ENCODE measurements at regions not wholly inside any gene's neighbourhood (a gene's known extent, or its start where the extent isn't known, plus 50 kb on each side); places are given as distances from the start of the nearest gene placed in this dataset.

DNA sequence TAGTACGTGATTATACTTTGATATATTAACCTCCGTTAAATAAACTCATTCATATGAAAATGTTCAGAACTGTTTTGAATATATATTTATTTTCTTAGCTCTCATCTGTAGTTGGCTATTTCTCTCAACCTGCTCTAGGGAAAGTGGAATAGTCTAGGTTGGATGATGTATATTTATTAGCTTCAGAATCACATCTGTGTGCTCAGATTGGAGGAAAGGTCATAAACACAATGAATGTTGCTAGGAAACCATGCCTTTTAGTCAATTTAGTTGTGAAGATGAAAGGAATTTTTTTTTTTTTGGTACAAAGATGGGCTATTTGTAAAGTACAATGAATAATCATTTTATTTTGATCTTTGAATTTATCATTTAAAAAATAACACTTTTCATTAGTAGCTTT is 439.1 kb downstream of the FOXG1 start:
- DNase-seq, result no peak
- Histone ChIP-seq H3K4me3 (no peak overlapping the region), H3K27me3 (no peaks in the 10 kb centered on the region), H3K9me3 (no peaks in the 10 kb centered on the region), H3K36me3 (no peaks in the 10 kb centered on the region)

- no peaks in the 10 kb centered on the region for H3K9me3 ChIP-seq
- H3K36me3 ChIP-seq, result no peaks in the 10 kb centered on the region
- no peak for DNase-seq
- no peaks in the 10 kb centered on the region for H3K27me3 ChIP-seq
- no peak overlapping the region for H3K4me3 ChIP-seq
Measured at GRCh38 chr14:29215853-29216252, 449.3 kb downstream of the FOXG1 start.

- no peak for DNase-seq
- H3K9me3 ChIP-seq, result no peaks in the 10 kb centered on the region
- no peaks in the 10 kb centered on the region for H3K27me3 ChIP-seq
- no peaks in the 10 kb centered on the region for H3K36me3 ChIP-seq
- H3K4me3 ChIP-seq, result no peak overlapping the region
Measured at GRCh38 chr14:29216268-29217232, 450.0 kb downstream of the FOXG1 start.

DNA sequence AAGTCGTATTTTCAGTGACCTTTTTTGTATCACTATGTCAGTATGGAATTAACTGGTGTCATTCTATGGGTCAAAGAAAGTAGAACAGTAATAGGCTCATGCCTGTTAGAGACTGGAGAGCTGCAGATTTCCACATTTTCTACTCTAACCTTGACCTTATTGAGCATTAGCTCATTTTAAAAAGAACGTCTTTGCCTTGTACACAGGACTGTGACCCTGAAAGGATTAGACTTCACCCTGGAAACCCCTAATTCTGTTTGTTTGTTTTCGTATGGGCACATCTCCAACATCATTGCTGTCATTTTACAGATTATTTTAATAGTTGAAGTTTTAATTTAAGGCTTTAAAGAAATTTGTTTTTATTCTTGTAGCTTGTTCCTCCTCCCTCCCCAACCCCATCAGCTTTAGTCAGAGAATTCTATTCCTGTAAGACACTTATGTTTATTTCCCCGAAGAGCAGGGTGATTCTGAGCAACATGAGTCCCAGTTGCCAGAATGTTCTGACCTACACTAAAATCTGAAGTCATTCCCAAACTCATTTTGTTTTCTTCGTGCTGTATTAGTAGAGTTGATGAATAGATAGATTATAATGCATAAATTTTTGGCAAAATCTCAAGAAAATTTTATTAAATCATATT is 451.3 kb downstream of the FOXG1 start:
- Histone ChIP-seq H3K4me3 (no peak overlapping the region), H3K27me3 (no peaks in the 10 kb centered on the region), H3K36me3 (no peaks in the 10 kb centered on the region), H3K9me3 (no peaks in the 10 kb centered on the region)
- DNase-seq, result no peak

- no peak for DNase-seq
- Histone ChIP-seq H3K4me3 (no peak overlapping the region), H3K36me3 (no peaks in the 10 kb centered on the region), H3K9me3 (no peaks in the 10 kb centered on the region), H3K27me3 (no peaks in the 10 kb centered on the region)
Measured at GRCh38 chr14:29220072-29220471, 453.5 kb downstream of the FOXG1 start.

DNA sequence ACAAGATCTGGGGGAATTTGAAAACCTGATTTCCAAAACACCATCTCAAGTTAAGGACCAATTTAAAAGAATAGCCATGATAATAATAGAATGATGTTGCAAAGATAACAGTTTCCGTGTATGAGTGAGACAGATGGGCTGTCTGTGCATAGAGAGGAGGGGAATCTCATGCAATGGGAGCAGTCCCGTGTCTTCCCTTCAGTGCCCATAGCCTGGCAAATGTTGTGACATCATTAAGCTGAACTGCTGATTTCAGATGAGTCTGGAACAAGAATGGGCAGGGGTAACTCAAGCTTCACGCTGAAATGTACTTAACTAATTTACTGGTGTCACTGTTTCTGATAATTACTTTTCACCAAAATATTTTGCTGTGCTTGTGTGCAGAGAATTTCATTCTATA is 454.0 kb downstream of the FOXG1 start:
- DNase-seq, result no peak
- Histone ChIP-seq H3K27me3 (no peaks in the 10 kb centered on the region), H3K36me3 (no peaks in the 10 kb centered on the region), H3K4me3 (no peak overlapping the region), H3K9me3 (no peaks in the 10 kb centered on the region)

GRCh38 chr14:29222006-29222405 is 455.4 kb downstream of the FOXG1 start:
- Histone ChIP-seq H3K36me3 (no peaks in the 10 kb centered on the region), H3K27me3 (no peaks in the 10 kb centered on the region), H3K9me3 (no peaks in the 10 kb centered on the region), H3K4me3 (no peak overlapping the region)
- no peak for DNase-seq

- Histone ChIP-seq H3K36me3 (no peaks in the 10 kb centered on the region), H3K27me3 (no peaks in the 10 kb centered on the region), H3K9me3 (no peaks in the 10 kb centered on the region), H3K4me3 (no peak overlapping the region)
- DNase-seq, result peak; percentile 27
Measured at GRCh38 chr14:29222671-29223268, 456.2 kb downstream of the FOXG1 start.

DNA sequence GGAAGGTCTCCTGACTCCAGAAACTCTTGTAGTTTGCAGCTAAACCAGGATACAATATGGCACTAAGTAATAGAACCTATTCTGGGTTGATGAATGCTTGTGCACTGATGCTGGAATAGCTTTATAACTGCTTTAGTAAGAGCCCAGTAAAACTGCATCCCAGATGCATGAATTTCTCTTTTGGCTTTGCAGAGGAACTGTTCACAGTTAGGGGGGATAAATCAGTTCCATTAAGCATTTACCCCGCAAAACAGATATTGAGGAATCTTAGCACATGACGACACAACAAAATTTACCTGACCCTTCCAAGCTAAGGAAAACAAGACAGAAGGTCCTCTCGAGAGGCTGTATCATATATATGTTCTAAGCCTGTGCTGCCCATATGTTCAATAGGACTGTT is 457.4 kb downstream of the FOXG1 start:
- Histone ChIP-seq H3K27me3 (no peaks in the 10 kb centered on the region), H3K4me3 (no peak overlapping the region), H3K9me3 (no peaks in the 10 kb centered on the region), H3K36me3 (no peaks in the 10 kb centered on the region)
- no peak for DNase-seq

- no peak overlapping the region for H3K4me3 ChIP-seq
- H3K9me3 ChIP-seq, result no peaks in the 10 kb centered on the region
- H3K27me3 ChIP-seq, result no peaks in the 10 kb centered on the region
- no peak for DNase-seq
- no peaks in the 10 kb centered on the region for H3K36me3 ChIP-seq
Measured at GRCh38 chr14:29227631-29228030, 461.0 kb downstream of the FOXG1 start.

- Histone ChIP-seq H3K27me3 (no peaks in the 10 kb centered on the region), H3K4me3 (no peak overlapping the region), H3K9me3 (no peaks in the 10 kb centered on the region), H3K36me3 (no peaks in the 10 kb centered on the region)
- no peak for DNase-seq
Measured at GRCh38 chr14:29232153-29232552, 465.6 kb downstream of the FOXG1 start.

DNA sequence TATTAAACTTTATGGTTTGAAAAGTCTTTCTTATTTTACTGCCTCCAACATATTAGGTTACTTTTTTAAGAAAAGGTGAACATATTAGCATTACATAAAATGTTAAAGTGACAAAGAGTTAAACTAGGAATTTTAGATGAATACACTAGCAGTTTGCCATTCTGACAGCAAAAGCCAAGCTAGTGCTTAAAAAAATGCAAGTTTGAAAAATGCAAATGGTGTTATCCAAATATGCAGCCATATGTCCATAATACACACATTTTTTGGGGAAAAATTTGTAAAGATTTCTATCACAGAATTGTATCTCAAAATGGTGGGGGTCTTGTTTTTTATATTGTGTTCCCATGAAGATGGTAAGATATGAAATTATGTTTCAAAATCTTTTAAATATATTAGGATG is 466.1 kb downstream of the FOXG1 start:
- no peak overlapping the region for H3K4me3 ChIP-seq
- no peak for DNase-seq
- no peaks in the 10 kb centered on the region for H3K9me3 ChIP-seq
- no peaks in the 10 kb centered on the region for H3K27me3 ChIP-seq
- no peaks in the 10 kb centered on the region for H3K36me3 ChIP-seq

DNA sequence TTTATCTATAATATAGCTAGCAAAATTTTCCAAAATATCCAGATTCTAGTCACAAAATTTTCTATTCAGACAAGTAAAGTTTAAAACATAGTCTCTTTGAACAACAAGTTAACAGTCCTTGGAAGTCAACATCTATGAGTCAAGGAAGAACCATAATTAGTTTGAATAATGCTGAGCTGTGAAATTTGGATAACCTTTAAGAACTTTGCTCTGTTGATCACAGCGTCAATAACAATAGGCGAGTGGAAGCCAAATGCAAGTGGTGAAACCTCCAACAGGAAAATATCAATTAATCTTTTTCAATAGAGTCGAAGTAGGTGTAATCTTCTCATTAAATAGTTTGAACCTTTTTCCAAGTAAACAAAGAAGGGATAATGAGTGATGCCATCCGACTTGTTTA is 466.6 kb downstream of the FOXG1 start:
- no peaks in the 10 kb centered on the region for H3K9me3 ChIP-seq
- no peaks in the 10 kb centered on the region for H3K36me3 ChIP-seq
- H3K4me3 ChIP-seq, result no peak overlapping the region
- no peak for DNase-seq
- H3K27me3 ChIP-seq, result no peaks in the 10 kb centered on the region

GRCh38 chr14:29235991-29236390 is 469.4 kb downstream of the FOXG1 start:
- H3K36me3 ChIP-seq, result no peaks in the 10 kb centered on the region
- H3K9me3 ChIP-seq, result no peaks in the 10 kb centered on the region
- no peak overlapping the region for H3K4me3 ChIP-seq
- no peaks in the 10 kb centered on the region for H3K27me3 ChIP-seq
- no peak for DNase-seq

- H3K4me3 ChIP-seq, result no peak overlapping the region
Measured at GRCh38 chr14:29236401-29236800, 469.8 kb downstream of the FOXG1 start.

GRCh38 chr14:29236848-29237247 is 470.3 kb downstream of the FOXG1 start:
- no peak for DNase-seq
- H3K36me3 ChIP-seq, result no peaks in the 10 kb centered on the region
- H3K9me3 ChIP-seq, result no peaks in the 10 kb centered on the region
- no peak overlapping the region for H3K4me3 ChIP-seq
- no peaks in the 10 kb centered on the region for H3K27me3 ChIP-seq

More at GRCh38 chr14:29236401-29236800, 469.8 kb downstream of the FOXG1 start:
- Histone ChIP-seq H3K36me3 (no peaks in the 10 kb centered on the region), H3K9me3 (no peaks in the 10 kb centered on the region), H3K27me3 (no peaks in the 10 kb centered on the region)
- no peak for DNase-seq

DNA sequence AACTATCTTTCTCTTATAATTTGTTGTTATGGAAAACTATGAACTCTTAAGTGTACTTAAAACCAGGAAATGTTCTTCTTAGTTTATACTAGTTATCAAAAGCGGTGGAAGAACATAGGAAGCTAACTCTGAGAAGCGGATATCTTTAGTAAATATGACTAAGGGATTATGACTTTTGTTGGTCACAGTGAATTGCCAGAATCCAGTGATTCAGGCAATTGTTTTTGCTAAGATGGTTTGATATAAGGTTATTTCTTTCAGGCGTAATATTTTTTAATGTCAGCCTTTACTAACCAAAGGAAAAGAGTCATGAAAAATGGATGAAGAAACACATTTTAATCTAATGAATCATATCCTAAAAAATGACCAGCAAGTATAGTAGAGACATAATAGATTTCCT is 473.5 kb downstream of the FOXG1 start:
- no peaks in the 10 kb centered on the region for H3K36me3 ChIP-seq
- DNase-seq, result no peak

More for the DNA sequence above, 473.5 kb downstream of the FOXG1 start:
- H3K27me3 ChIP-seq, result no peaks in the 10 kb centered on the region
- no peak overlapping the region for H3K4me3 ChIP-seq
- H3K9me3 ChIP-seq, result no peaks in the 10 kb centered on the region
